ENCODE measurements at regions not wholly inside any gene's neighbourhood (a gene's known extent, or its start where the extent isn't known, plus 50 kb on each side); places are given as distances from the start of the nearest gene placed in this dataset.
A peak's percentile ranks its signal among the peaks of the same experiment; 100 is the strongest.

DNA sequence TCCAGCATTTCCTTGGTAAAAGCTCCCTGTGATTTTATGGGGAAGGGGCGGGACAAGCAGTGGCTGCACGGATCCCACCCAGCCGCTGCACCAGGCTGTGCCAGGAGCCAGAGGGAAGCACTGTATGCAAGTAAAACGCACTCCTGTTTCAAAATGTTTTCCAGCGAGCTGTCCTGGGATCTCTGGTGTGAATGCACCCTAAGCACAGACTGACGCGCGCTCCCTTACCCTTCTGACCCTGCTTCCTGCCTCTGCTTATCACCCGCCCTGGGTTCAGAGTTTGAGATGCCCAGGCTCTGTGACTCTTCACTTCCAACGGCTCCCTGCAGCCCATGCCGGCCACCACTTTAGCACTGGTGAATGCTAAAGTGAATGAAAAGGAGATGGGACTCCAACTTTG is 131.2 kb downstream of the RHOU start (continued):
- TF ChIP-seq ZGPAT (CRISPR knock-in tag; IDR thresholded peaks at IDR 0.05) (0 out of 2 replicates have a peak, but pooled peaks have one; percentile 42), ZNF12 (CRISPR knock-in tag; IDR thresholded peaks at IDR 0.05) (no peak), TEAD3 (CRISPR knock-in tag; optimal IDR thresholded peaks at IDR 0.05; ENCODE audit: borderline replicate concordance) (peak; percentile 69), CCDC6 (CRISPR knock-in tag; IDR thresholded peaks at IDR 0.05) (no peak), ZNF549 (CRISPR knock-in tag; IDR thresholded peaks at IDR 0.05) (no peak), PAF1 (CRISPR knock-in tag; IDR thresholded peaks at IDR 0.05) (no peak), ZNF761 (CRISPR knock-in tag; conservative IDR thresholded peaks at IDR 0.05) (no peak), ZSCAN22 (CRISPR knock-in tag; IDR thresholded peaks at IDR 0.05) (no peak), ZKSCAN8 (CRISPR knock-in tag; IDR thresholded peaks at IDR 0.05; ENCODE audit: borderline replicate concordance) (no peak; the same call in 1 of the 2 replicates), PHF8 (CRISPR knock-in tag; IDR thresholded peaks at IDR 0.05) (no peak), HNF4A (CRISPR knock-in tag; IDR thresholded peaks at IDR 0.05) (peak; percentile 77), FOXO1 (CRISPR knock-in tag; IDR thresholded peaks at IDR 0.05) (peak; percentile 53; the same call in 1 of the 2 replicates), ZSCAN30 (CRISPR knock-in tag; IDR thresholded peaks at IDR 0.05) (no peak), NFE2 (CRISPR knock-in tag; IDR thresholded peaks at IDR 0.05) (no peak), NRL (CRISPR knock-in tag; IDR thresholded peaks at IDR 0.05; ENCODE audit: borderline replicate concordance) (peak; percentile 18; the same call in 1 of the 2 replicates), MYC (CRISPR knock-in tag; IDR thresholded peaks at IDR 0.05; ENCODE audit: borderline replicate concordance) (peak; percentile 31; the same call in 1 of the 2 replicates), MIXL1 (CRISPR knock-in tag; IDR thresholded peaks at IDR 0.05) (0 out of 2 replicates have a peak, but pooled peaks have one; percentile 41), NONO (IDR thresholded peaks at IDR 0.05) (no peak), NONO (CRISPR knock-in tag; conservative IDR thresholded peaks at IDR 0.05) (no peak), ZSCAN20 (CRISPR knock-in tag; IDR thresholded peaks at IDR 0.05; ENCODE audit: borderline replicate concordance) (no peak), TCF7 (IDR thresholded peaks at IDR 0.05; ENCODE audit: low read depth) (no peak), IRF2 (CRISPR knock-in tag; IDR thresholded peaks at IDR 0.05) (peak; percentile 50; the same call in 1 of the 2 replicates), ZNF292 (CRISPR knock-in tag; IDR thresholded peaks at IDR 0.05; ENCODE audit: borderline replicate concordance, low read depth) (peak; percentile 69), CREB1 (IDR thresholded peaks at IDR 0.05) (no peak), CREB1 (CRISPR knock-in tag; IDR thresholded peaks at IDR 0.05) (no peak), RBAK (CRISPR knock-in tag; IDR thresholded peaks at IDR 0.05) (no peak)
- TF ChIP-seq, protein P1, sequence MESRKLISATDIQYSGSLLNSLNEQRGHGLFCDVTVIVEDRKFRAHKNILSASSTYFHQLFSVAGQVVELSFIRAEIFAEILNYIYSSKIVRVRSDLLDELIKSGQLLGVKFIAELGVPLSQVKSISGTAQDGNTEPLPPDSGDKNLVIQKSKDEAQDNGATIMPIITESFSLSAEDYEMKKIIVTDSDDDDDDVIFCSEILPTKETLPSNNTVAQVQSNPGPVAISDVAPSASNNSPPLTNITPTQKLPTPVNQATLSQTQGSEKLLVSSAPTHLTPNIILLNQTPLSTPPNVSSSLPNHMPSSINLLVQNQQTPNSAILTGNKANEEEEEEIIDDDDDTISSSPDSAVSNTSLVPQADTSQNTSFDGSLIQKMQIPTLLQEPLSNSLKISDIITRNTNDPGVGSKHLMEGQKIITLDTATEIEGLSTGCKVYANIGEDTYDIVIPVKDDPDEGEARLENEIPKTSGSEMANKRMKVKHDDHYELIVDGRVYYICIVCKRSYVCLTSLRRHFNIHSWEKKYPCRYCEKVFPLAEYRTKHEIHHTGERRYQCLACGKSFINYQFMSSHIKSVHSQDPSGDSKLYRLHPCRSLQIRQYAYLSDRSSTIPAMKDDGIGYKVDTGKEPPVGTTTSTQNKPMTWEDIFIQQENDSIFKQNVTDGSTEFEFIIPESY (CRISPR knock-in tag; IDR thresholded peaks at IDR 0.05), result no peak
- TF ChIP-seq, protein P2, sequence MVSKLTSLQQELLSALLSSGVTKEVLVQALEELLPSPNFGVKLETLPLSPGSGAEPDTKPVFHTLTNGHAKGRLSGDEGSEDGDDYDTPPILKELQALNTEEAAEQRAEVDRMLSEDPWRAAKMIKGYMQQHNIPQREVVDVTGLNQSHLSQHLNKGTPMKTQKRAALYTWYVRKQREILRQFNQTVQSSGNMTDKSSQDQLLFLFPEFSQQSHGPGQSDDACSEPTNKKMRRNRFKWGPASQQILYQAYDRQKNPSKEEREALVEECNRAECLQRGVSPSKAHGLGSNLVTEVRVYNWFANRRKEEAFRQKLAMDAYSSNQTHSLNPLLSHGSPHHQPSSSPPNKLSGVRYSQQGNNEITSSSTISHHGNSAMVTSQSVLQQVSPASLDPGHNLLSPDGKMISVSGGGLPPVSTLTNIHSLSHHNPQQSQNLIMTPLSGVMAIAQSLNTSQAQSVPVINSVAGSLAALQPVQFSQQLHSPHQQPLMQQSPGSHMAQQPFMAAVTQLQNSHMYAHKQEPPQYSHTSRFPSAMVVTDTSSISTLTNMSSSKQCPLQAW (CRISPR knock-in tag; IDR thresholded peaks at IDR 0.05), result 0 out of 2 replicates have a peak, but pooled peaks have one; percentile 51
- TF ChIP-seq, protein P3, sequence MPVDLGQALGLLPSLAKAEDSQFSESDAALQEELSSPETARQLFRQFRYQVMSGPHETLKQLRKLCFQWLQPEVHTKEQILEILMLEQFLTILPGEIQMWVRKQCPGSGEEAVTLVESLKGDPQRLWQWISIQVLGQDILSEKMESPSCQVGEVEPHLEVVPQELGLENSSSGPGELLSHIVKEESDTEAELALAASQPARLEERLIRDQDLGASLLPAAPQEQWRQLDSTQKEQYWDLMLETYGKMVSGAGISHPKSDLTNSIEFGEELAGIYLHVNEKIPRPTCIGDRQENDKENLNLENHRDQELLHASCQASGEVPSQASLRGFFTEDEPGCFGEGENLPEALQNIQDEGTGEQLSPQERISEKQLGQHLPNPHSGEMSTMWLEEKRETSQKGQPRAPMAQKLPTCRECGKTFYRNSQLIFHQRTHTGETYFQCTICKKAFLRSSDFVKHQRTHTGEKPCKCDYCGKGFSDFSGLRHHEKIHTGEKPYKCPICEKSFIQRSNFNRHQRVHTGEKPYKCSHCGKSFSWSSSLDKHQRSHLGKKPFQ (CRISPR knock-in tag; IDR thresholded peaks at IDR 0.05; ENCODE audit: insufficient replicate concordance), result peak; percentile 97

Measured in HepG2 (cell line).